HG02970 (cell line): ENCODE measurements at regions not wholly inside any gene's neighbourhood (a gene's known extent, or its start where the extent isn't known, plus 50 kb on each side); places are given as distances from the start of the nearest gene placed in this dataset.
"Not testable (repeated sequence)": the region's sequence is repeated elsewhere in the genome, so short reads cannot be mapped to it uniquely, and the experiment has no call there.

Experiments used
- ATAC-seq: cut with Tn5 transposase; IDR thresholded peaks from one replicate; pipeline ENCODE4 v1.9.1; 2021; ENCODE audit warnings: mild to moderate bottlenecking, moderate library complexity, moderate number of reproducible peaks; ENCODE audit not compliant: unreplicated experiment, low FRiP score

GRCh38 chr18:47682876-47683275 lies 247.6 kb downstream of the SMAD2 start:
- ATAC-seq: no peak

GRCh38 chr18:47680488-47680887 lies 250.0 kb downstream of the SMAD2 start:
- no peak for ATAC-seq

- no peak for ATAC-seq
These were observed 250.6 kb downstream of the SMAD2 start for GRCh38 chr18:47679864-47680263.

- ATAC-seq: no peak
These were observed 252.5 kb downstream of the SMAD2 start for GRCh38 chr18:47677952-47678351.

- ATAC-seq: no peak
These were observed 260.6 kb downstream of the SMAD2 start for GRCh38 chr18:47669815-47670214.

- ATAC-seq: no peak
These were observed 272.0 kb downstream of the SMAD2 start for GRCh38 chr18:47658498-47658897.

- no peak for ATAC-seq
These were observed 275.5 kb downstream of the SMAD2 start for GRCh38 chr18:47654988-47655387.

- no peak for ATAC-seq
These were observed 285.6 kb downstream of the SMAD2 start for GRCh38 chr18:47644896-47645295.

- not testable (repeated sequence) for ATAC-seq
These were observed 292.9 kb downstream of the SMAD2 start for GRCh38 chr18:47637551-47637950.

- ATAC-seq: no peak
These were observed 295.0 kb downstream of the SMAD2 start for GRCh38 chr18:47635416-47635815.

- ATAC-seq: no peak
These were observed 297.4 kb downstream of the SMAD2 start for GRCh38 chr18:47632970-47633635.

- ATAC-seq: no peak
These were observed 301.6 kb downstream of the SMAD2 start for GRCh38 chr18:47628893-47629292.

GRCh38 chr18:47628240-47628781 lies 302.1 kb downstream of the SMAD2 start:
- no peak for ATAC-seq

GRCh38 chr18:47627030-47627429 lies 303.4 kb downstream of the SMAD2 start:
- no peak for ATAC-seq

- ATAC-seq: no peak
These were observed 310.5 kb downstream of the SMAD2 start for GRCh38 chr18:47619771-47620448.

- no peak for ATAC-seq
These were observed 311.7 kb downstream of the SMAD2 start for GRCh38 chr18:47618758-47619157.

GRCh38 chr18:47615043-47615442 lies 315.4 kb downstream of the SMAD2 start:
- no peak for ATAC-seq

GRCh38 chr18:47613929-47614328 lies 316.5 kb downstream of the SMAD2 start:
- no peak for ATAC-seq

- no peak for ATAC-seq
These were observed 318.8 kb downstream of the SMAD2 start for GRCh38 chr18:47611649-47612048.

- ATAC-seq: no peak
These were observed 323.9 kb downstream of the SMAD2 start for GRCh38 chr18:47606526-47606925.

GRCh38 chr18:47605093-47605492 lies 325.4 kb downstream of the SMAD2 start:
- no peak for ATAC-seq

GRCh38 chr18:47604021-47604420 lies 326.4 kb downstream of the SMAD2 start:
- ATAC-seq: no peak
